ENCODE measurements at regions not wholly inside any gene's neighbourhood (a gene's known extent, or its start where the extent isn't known, plus 50 kb on each side); places are given as distances from the start of the nearest gene placed in this dataset.

GRCh38 chr1:199362996-199363395 lies 664.5 kb upstream of the NR5A2 start:
- no peak for DNase-seq

GRCh38 chr1:199373139-199373538 lies 654.4 kb upstream of the NR5A2 start:
- DNase-seq, result no peak

- peak; percentile 12 for DNase-seq
These were observed 650.3 kb upstream of the NR5A2 start for GRCh38 chr1:199377211-199377610.

GRCh38 chr1:199383793-199384192 lies 643.7 kb upstream of the NR5A2 start:
- no peak for DNase-seq

- DNase-seq, result no peak
These were observed 632.7 kb upstream of the NR5A2 start for GRCh38 chr1:199394856-199395255.

- no peak for DNase-seq
These were observed 631.1 kb upstream of the NR5A2 start for GRCh38 chr1:199396456-199396855.

GRCh38 chr1:199399996-199400724 lies 627.4 kb upstream of the NR5A2 start:
- no peak for DNase-seq

- peak; percentile 79 for DNase-seq
These were observed 623.9 kb upstream of the NR5A2 start for GRCh38 chr1:199403531-199404116.

GRCh38 chr1:199404191-199404590 lies 623.3 kb upstream of the NR5A2 start:
- peak; percentile 37 for DNase-seq

- peak; percentile 47 for DNase-seq
These were observed 622.5 kb upstream of the NR5A2 start for GRCh38 chr1:199404976-199405375.

- no peak for DNase-seq
These were observed 621.8 kb upstream of the NR5A2 start for GRCh38 chr1:199405634-199406196.

- no peak for DNase-seq
These were observed 617.0 kb upstream of the NR5A2 start for GRCh38 chr1:199410462-199410861.

GRCh38 chr1:199411506-199411905 lies 616.0 kb upstream of the NR5A2 start:
- DNase-seq, result no peak

GRCh38 chr1:199422206-199422605 lies 605.3 kb upstream of the NR5A2 start:
- peak; percentile 20 for DNase-seq

- no peak for DNase-seq
These were observed 579.6 kb upstream of the NR5A2 start for GRCh38 chr1:199447906-199448305.

- DNase-seq, result no peak
These were observed 578.9 kb upstream of the NR5A2 start for GRCh38 chr1:199448646-199449045.

- no peak for DNase-seq
These were observed 578.3 kb upstream of the NR5A2 start for GRCh38 chr1:199449221-199449620.

GRCh38 chr1:199449681-199450080 lies 577.8 kb upstream of the NR5A2 start:
- no peak for DNase-seq

GRCh38 chr1:199452627-199453026 lies 574.9 kb upstream of the NR5A2 start:
- DNase-seq, result no peak

- no peak for DNase-seq
These were observed 573.8 kb upstream of the NR5A2 start for GRCh38 chr1:199453723-199454122.

GRCh38 chr1:199460933-199461332 lies 566.6 kb upstream of the NR5A2 start:
- DNase-seq, result peak; percentile 22

GRCh38 chr1:199463521-199464127 lies 563.9 kb upstream of the NR5A2 start:
- DNase-seq, result peak; percentile 69

GRCh38 chr1:199466961-199467360 lies 560.5 kb upstream of the NR5A2 start:
- DNase-seq, result no peak

GRCh38 chr1:199472018-199472417 lies 555.5 kb upstream of the NR5A2 start:
- DNase-seq, result peak; percentile 11

Data from fibroblast of skin of right biceps (primary cell).